Ishikawa (cell line): ENCODE measurements at regions not wholly inside any gene's neighbourhood (a gene's known extent, or its start where the extent isn't known, plus 50 kb on each side); places are given as distances from the start of the nearest gene placed in this dataset.

Experiments
- CEBPB ChIP-seq: IDR thresholded peaks from 2 replicates; pipeline ENCODE4 v1.6.1; 2012
- CREB1 ChIP-seq: IDR thresholded peaks from 2 replicates; pipeline ENCODE4 v1.6.1; 2012; ENCODE audit warnings: low read depth
- EGR1 ChIP-seq: IDR thresholded peaks from 2 replicates; pipeline ENCODE4 v1.6.1; 2012
- EP300 ChIP-seq: IDR thresholded peaks from 2 replicates; pipeline ENCODE4 v1.6.1; 2012; ENCODE audit warnings: borderline replicate concordance
- FOXM1 ChIP-seq: IDR thresholded peaks from 2 replicates; pipeline ENCODE4 v1.6.1; 2012; ENCODE audit warnings: low read depth, borderline replicate concordance
- MAX ChIP-seq: IDR thresholded peaks from 2 replicates; pipeline ENCODE4 v1.6.1; 2012
- NFIC ChIP-seq: IDR thresholded peaks from 2 replicates; pipeline ENCODE4 v1.6.1; 2012
- RAD21 ChIP-seq: IDR thresholded peaks from 2 replicates; pipeline ENCODE4 v1.6.1; 2012; ENCODE audit warnings: low read depth
- REST ChIP-seq: IDR thresholded peaks from 2 replicates; pipeline ENCODE4 v1.6.1; 2012; ENCODE audit warnings: low read depth, mild to moderate bottlenecking
- TAF1 ChIP-seq: IDR thresholded peaks from 2 replicates; pipeline ENCODE4 v1.6.1; 2012; ENCODE audit warnings: low read depth, mild to moderate bottlenecking
- TCF12 ChIP-seq: IDR thresholded peaks from 2 replicates; pipeline ENCODE4 v1.6.1; 2012; ENCODE audit warnings: low read depth
- TEAD4 ChIP-seq: IDR thresholded peaks from 2 replicates; pipeline ENCODE4 v1.6.1; 2012
- USF1 ChIP-seq: IDR thresholded peaks from 2 replicates; pipeline ENCODE4 v1.6.1; 2012
- YY1 ChIP-seq: IDR thresholded peaks from 2 replicates; pipeline ENCODE4 v1.6.1; 2012; ENCODE audit warnings: low read depth
- ZBTB7A ChIP-seq: IDR thresholded peaks from 2 replicates; pipeline ENCODE4 v1.6.1; 2012; ENCODE audit warnings: low read depth

- TF ChIP-seq USF1 (no peak), TEAD4 (no peak), CEBPB (no peak), CREB1 (no peak), MAX (no peak), RAD21 (no peak), TAF1 (no peak)
Observed at GRCh38 chr15:92320012-92320699, 73.5 kb upstream of the ST8SIA2 start.

- TF ChIP-seq CREB1 (no peak), FOXM1 (no peak), TAF1 (no peak), NFIC (no peak), TCF12 (no peak), ZBTB7A (no peak), TEAD4 (no peak), REST (no peak), EGR1 (no peak), USF1 (no peak), MAX (no peak), RAD21 (no peak), CEBPB (no peak), YY1 (no peak), EP300 (no peak)
Observed at GRCh38 chr15:92322566-92323355, 70.9 kb upstream of the ST8SIA2 start.

GRCh38 chr15:92323525-92323924, 70.2 kb upstream of the ST8SIA2 start:
- no peak for TF ChIP-seq TAF1
- TF ChIP-seq CEBPB = no peak
- no peak for TF ChIP-seq ZBTB7A
- no peak for TF ChIP-seq NFIC
- no peak for TF ChIP-seq TCF12

- TF ChIP-seq EP300 (no peak), CREB1 (no peak), NFIC (no peak), RAD21 (no peak)
Observed at GRCh38 chr15:92324101-92324963, 69.3 kb upstream of the ST8SIA2 start.

GRCh38 chr15:92326236-92326635, 67.4 kb upstream of the ST8SIA2 start:
- TF ChIP-seq TCF12 (no peak), YY1 (no peak), CREB1 (no peak), RAD21 (no peak), EGR1 (no peak), ZBTB7A (no peak), TEAD4 (no peak), TAF1 (no peak), REST (no peak), CEBPB (no peak), USF1 (no peak), MAX (no peak), FOXM1 (no peak), EP300 (no peak), NFIC (no peak)
